Epithelial cell of prostate (primary cell): ENCODE measurements at regions not wholly inside any gene's neighbourhood (a gene's known extent, or its start where the extent isn't known, plus 50 kb on each side); places are given as distances from the start of the nearest gene placed in this dataset.

Source experiments
- DNase-seq: peaks from one replicate; pipeline ENCODE4 v3.0.0-alpha.2; 2011; ENCODE audit warnings: low read depth, low spot score
- H3K27ac ChIP-seq: fragments of 450-650 bp; 2 replicates; pipeline ENCODE4 v1.5.1; 2017; ENCODE audit warnings: mild to moderate bottlenecking

- no peak for DNase-seq
- no peak overlapping the region for H3K27ac ChIP-seq
These were observed 470.1 kb upstream of the ARRDC4 start for GRCh38 chr15:97490429-97490828.

- H3K27ac ChIP-seq, result peak overlapping the region; percentile 67
- no peak for DNase-seq
These were observed 459.2 kb upstream of the ARRDC4 start for GRCh38 chr15:97501291-97501690.

GRCh38 chr15:97502038-97502437 is 458.5 kb upstream of the ARRDC4 start:
- H3K27ac ChIP-seq, result peak overlapping the region; percentile 67
- peak; percentile 5 for DNase-seq

GRCh38 chr15:97504031-97504792 is 456.3 kb upstream of the ARRDC4 start:
- peak overlapping the region; percentile 61 for H3K27ac ChIP-seq
- DNase-seq, result peak; percentile 37

- no peak overlapping the region for H3K27ac ChIP-seq
- no peak for DNase-seq
These were observed 442.8 kb upstream of the ARRDC4 start for GRCh38 chr15:97517737-97518136.

GRCh38 chr15:97520689-97521088 is 439.8 kb upstream of the ARRDC4 start:
- H3K27ac ChIP-seq, result no peak overlapping the region

GRCh38 chr15:97521381-97522285 is 438.9 kb upstream of the ARRDC4 start:
- H3K27ac ChIP-seq, result no peak overlapping the region
- DNase-seq, result no peak

More at GRCh38 chr15:97520689-97521088, 439.8 kb upstream of the ARRDC4 start:
- DNase-seq, result no peak

GRCh38 chr15:97522347-97522746 is 438.2 kb upstream of the ARRDC4 start:
- DNase-seq, result no peak

GRCh38 chr15:97525809-97526208 is 434.7 kb upstream of the ARRDC4 start:
- H3K27ac ChIP-seq, result no peak overlapping the region
- no peak for DNase-seq

More at GRCh38 chr15:97522347-97522746, 438.2 kb upstream of the ARRDC4 start:
- H3K27ac ChIP-seq, result no peak overlapping the region

GRCh38 chr15:97528238-97528637 is 432.3 kb upstream of the ARRDC4 start:
- no peak for DNase-seq

GRCh38 chr15:97545799-97546198 is 414.7 kb upstream of the ARRDC4 start:
- no peak for DNase-seq
- H3K27ac ChIP-seq, result no peak overlapping the region

More at GRCh38 chr15:97528238-97528637, 432.3 kb upstream of the ARRDC4 start:
- H3K27ac ChIP-seq, result no peak overlapping the region

GRCh38 chr15:97547381-97547780 is 413.1 kb upstream of the ARRDC4 start:
- DNase-seq, result no peak
- H3K27ac ChIP-seq, result no peak overlapping the region

- no peak for DNase-seq
These were observed 399.0 kb upstream of the ARRDC4 start for GRCh38 chr15:97561529-97561928.

GRCh38 chr15:97563516-97563915 is 397.0 kb upstream of the ARRDC4 start:
- no peak overlapping the region for H3K27ac ChIP-seq
- no peak for DNase-seq

More at GRCh38 chr15:97561529-97561928, 399.0 kb upstream of the ARRDC4 start:
- no peak overlapping the region for H3K27ac ChIP-seq

- DNase-seq, result no peak
- no peak overlapping the region for H3K27ac ChIP-seq
These were observed 393.5 kb upstream of the ARRDC4 start for GRCh38 chr15:97566961-97567360.

- H3K27ac ChIP-seq, result no peak overlapping the region
- DNase-seq, result no peak
These were observed 393.1 kb upstream of the ARRDC4 start for GRCh38 chr15:97567411-97567810.

- no peak for DNase-seq
- H3K27ac ChIP-seq, result no peak overlapping the region
These were observed 383.4 kb upstream of the ARRDC4 start for GRCh38 chr15:97576929-97577645.

- H3K27ac ChIP-seq, result no peak overlapping the region
- no peak for DNase-seq
These were observed 375.1 kb upstream of the ARRDC4 start for GRCh38 chr15:97585408-97585807.

GRCh38 chr15:97592778-97593177 is 367.7 kb upstream of the ARRDC4 start:
- no peak overlapping the region for H3K27ac ChIP-seq
- no peak for DNase-seq

- H3K27ac ChIP-seq, result no peak overlapping the region
- no peak for DNase-seq
These were observed 362.7 kb upstream of the ARRDC4 start for GRCh38 chr15:97597801-97598200.
